IMR-90 (cell line): ENCODE measurements at regions not wholly inside any gene's neighbourhood (a gene's known extent, or its start where the extent isn't known, plus 50 kb on each side); places are given as distances from the start of the nearest gene placed in this dataset.

ENCODE experiments used
- ATAC-seq: fragments of 200-7000 bp; cut with Tn5 transposase; 2 replicates; pipeline ENCODE4 v1.9.1; 2020; ENCODE audit warnings: low read depth, mild to moderate bottlenecking, moderate library complexity
- BruUV-seq: library from RNA; stranded (reverse); fragments of 400-500 nt; replicated peaks from 2 replicates; lab custom pipeline; 2021; lab: Mats Ljungman, UMichigan
- CTCF ChIA-PET: fragments of 300-600 bp; formaldehyde crosslinking; extraction: SDS; loops from one replicate; lab custom pipeline; 2021; ENCODE audit warnings: antibody characterized with exemption; lab: Yijun Ruan, JAX
- POLR2A ChIA-PET: fragments of 300-600 bp; sonication (Branson Sonifier 250); formaldehyde crosslinking; loops from one replicate; lab custom pipeline; 2022; ENCODE audit warnings: antibody characterized with exemption; ENCODE audit not compliant: unreplicated experiment; lab: Charles Lee
- DNase-seq: peaks from one replicate; pipeline ENCODE4 v3.0.0; 2013
- H2AFZ ChIP-seq: replicated peaks from 2 replicates; pipeline ENCODE3; 2013; ENCODE audit warnings: low read length, mild to moderate bottlenecking; ENCODE audit not compliant: poor library complexity
- H2AK5ac ChIP-seq: 2 replicates; pipeline ENCODE4 v1.6.1; 2013; ENCODE audit warnings: low read depth, low read length, inconsistent platforms
- H2AK9ac ChIP-seq: replicated peaks from 2 replicates; pipeline ENCODE3; 2013; ENCODE audit warnings: mild to moderate bottlenecking, low read depth, low read length, moderate library complexity; ENCODE audit not compliant: poor library complexity
- H2BK120ac ChIP-seq: 2 replicates; pipeline ENCODE4 v1.6.1; 2013; ENCODE audit warnings: low read depth, low read length, inconsistent platforms
- H2BK15ac ChIP-seq: 3 replicates; pipeline ENCODE4 v1.6.1; 2013; ENCODE audit warnings: low read depth, low read length, inconsistent platforms
- H2BK20ac ChIP-seq: 2 replicates; pipeline ENCODE4 v1.6.1; 2013; ENCODE audit warnings: low read depth, mild to moderate bottlenecking, inconsistent platforms, low read length, moderate library complexity
- H2BK5ac ChIP-seq: 2 replicates; pipeline ENCODE4 v1.6.1; 2013; ENCODE audit warnings: mild to moderate bottlenecking, low read depth, low read length, inconsistent platforms; ENCODE audit not compliant: poor library complexity, severe bottlenecking
- H3K14ac ChIP-seq: replicated peaks from 2 replicates; pipeline ENCODE4 v1.6.1; 2013; ENCODE audit warnings: low read depth, low read length, inconsistent platforms
- H3K18ac ChIP-seq: 2 replicates; pipeline ENCODE4 v1.6.1; 2013; ENCODE audit warnings: low read depth, low read length, control low read depth
- H3K23ac ChIP-seq: 2 replicates; pipeline ENCODE4 v1.6.1; 2013; ENCODE audit warnings: low read depth, low read length, inconsistent platforms
- H3K27ac ChIP-seq: 2 replicates; pipeline ENCODE4 v1.5.1; 2013; ENCODE audit warnings: mild to moderate bottlenecking, control low read depth, low read length; ENCODE audit not compliant: insufficient read depth
- H3K27me3 ChIP-seq: 2 replicates; pipeline ENCODE4 v1.6.1; 2013; ENCODE audit warnings: low read length; ENCODE audit not compliant: control insufficient read depth, insufficient read depth
- H3K36me3 ChIP-seq: 2 replicates; pipeline ENCODE4 v1.6.1; 2013; ENCODE audit warnings: low read length, mixed read lengths; ENCODE audit not compliant: control insufficient read depth, insufficient read depth
- H3K4ac ChIP-seq: 2 replicates; pipeline ENCODE4 v1.6.1; 2013; ENCODE audit warnings: low read depth, low read length, inconsistent platforms
- H3K4me1 ChIP-seq: 2 replicates; pipeline ENCODE4 v1.6.1; 2013; ENCODE audit warnings: low read length, mixed read lengths; ENCODE audit not compliant: control insufficient read depth, insufficient read depth
- H3K4me2 ChIP-seq: 2 replicates; pipeline ENCODE4 v1.6.1; 2013; ENCODE audit warnings: low read depth, mild to moderate bottlenecking, control low read depth, low read length, moderate library complexity
- H3K4me3 ChIP-seq: 2 replicates; pipeline ENCODE4 v1.5.1; 2013; ENCODE audit warnings: low read depth, mild to moderate bottlenecking, control low read depth, low read length, moderate library complexity; ENCODE audit not compliant: insufficient read depth
- H3K56ac ChIP-seq: 2 replicates; pipeline ENCODE4 v1.6.1; 2013; ENCODE audit warnings: low read length, inconsistent platforms; ENCODE audit not compliant: insufficient read depth; ENCODE audit errors: extremely low read depth
- H3K79me1 ChIP-seq, 2 experiments: 2 replicates each; pipeline ENCODE4 v1.6.1; 2013; ENCODE audit warnings: low read length in 2 of 2, inconsistent platforms in 1 of 2, low read depth in 1 of 2
- H3K9ac ChIP-seq: 2 replicates; pipeline ENCODE4 v1.6.1; 2013; ENCODE audit warnings: low read depth, low read length, control low read depth
- H3K9me1 ChIP-seq: 2 replicates; pipeline ENCODE4 v1.6.1; 2013; ENCODE audit warnings: low read length, inconsistent platforms; ENCODE audit not compliant: insufficient read depth
- H3K9me3 ChIP-seq: 2 replicates; pipeline ENCODE4 v1.6.1; 2013; ENCODE audit warnings: low read length; ENCODE audit not compliant: control insufficient read depth, insufficient read depth
- H4K20me1 ChIP-seq: 2 replicates; pipeline ENCODE4 v1.6.1; 2013; ENCODE audit warnings: low read length, inconsistent platforms; ENCODE audit not compliant: insufficient read depth
- H4K5ac ChIP-seq: 2 replicates; pipeline ENCODE4 v1.6.1; 2013; ENCODE audit warnings: mild to moderate bottlenecking, low read depth, low read length, control low read depth
- H4K8ac ChIP-seq, 2 experiments: 2 replicates each; pipeline ENCODE4 v1.6.1; 2013; ENCODE audit warnings: low read depth in 2 of 2, low read length in 2 of 2, control low read depth in 1 of 2, inconsistent platforms in 1 of 2
- H4K91ac ChIP-seq: 2 replicates; pipeline ENCODE4 v1.6.1; 2013; ENCODE audit warnings: low read depth, low read length, inconsistent platforms; ENCODE audit not compliant: insufficient read depth
- BHLHE40 ChIP-seq: fragments of 150-350 bp; IDR thresholded peaks from 2 replicates; pipeline ENCODE4 v1.6.1; 2016; ENCODE audit warnings: mild to moderate bottlenecking, low read depth, low read length
- CEBPB ChIP-seq: IDR thresholded peaks from 2 replicates; pipeline ENCODE4 v1.6.1; 2012; ENCODE audit warnings: low read depth, low read length, improper control_type of control experiment
- CHD1 ChIP-seq: IDR thresholded peaks from 2 replicates; pipeline ENCODE4 v1.6.1; 2012; ENCODE audit warnings: low read depth, low read length, improper control_type of control experiment
- ELK1 ChIP-seq: fragments of 150-350 bp; IDR thresholded peaks from 2 replicates; pipeline ENCODE4 v1.6.1; 2016; ENCODE audit warnings: low read depth, mild to moderate bottlenecking, low read length, moderate library complexity, borderline replicate concordance
- FOS ChIP-seq: fragments of 150-350 bp; IDR thresholded peaks from 2 replicates; pipeline ENCODE4 v1.6.1; 2016; ENCODE audit warnings: low read depth, low read length
- MAFK ChIP-seq: IDR thresholded peaks from 2 replicates; pipeline ENCODE4 v1.6.1; 2012; ENCODE audit warnings: low read depth, low read length, improper control_type of control experiment
- MAZ ChIP-seq: IDR thresholded peaks from 2 replicates; pipeline ENCODE4 v1.6.1; 2012; ENCODE audit warnings: low read depth, mild to moderate bottlenecking, low read length, improper control_type of control experiment, moderate library complexity, borderline replicate concordance
- MXI1 ChIP-seq: IDR thresholded peaks from 2 replicates; pipeline ENCODE4 v1.6.1; 2012; ENCODE audit warnings: low read depth, mild to moderate bottlenecking, low read length, moderate library complexity, borderline replicate concordance
- NFE2L2 ChIP-seq: fragments of 150-350 bp; IDR thresholded peaks from 2 replicates; pipeline ENCODE4 v1.6.1; 2016; ENCODE audit warnings: low read depth, mild to moderate bottlenecking, low read length
- POLR2A ChIP-seq: IDR thresholded peaks from 2 replicates; pipeline ENCODE4 v1.6.1; 2012; ENCODE audit warnings: mild to moderate bottlenecking, low read depth, low read length
- RAD21 ChIP-seq: IDR thresholded peaks from 2 replicates; pipeline ENCODE4 v1.6.1; 2012; ENCODE audit warnings: low read length, improper control_type of control experiment
- RCOR1 ChIP-seq: IDR thresholded peaks from 2 replicates; pipeline ENCODE4 v1.6.1; 2012; ENCODE audit warnings: mild to moderate bottlenecking, low read length, improper control_type of control experiment; ENCODE audit not compliant: insufficient replicate concordance
- RFX5 ChIP-seq: IDR thresholded peaks from 2 replicates; pipeline ENCODE4 v1.8.0; 2012; ENCODE audit warnings: low read depth, mild to moderate bottlenecking, low read length, moderate library complexity
- SMC3 ChIP-seq: fragments of 150-350 bp; IDR thresholded peaks from 2 replicates; pipeline ENCODE4 v1.6.1; 2016; ENCODE audit warnings: low read depth, mild to moderate bottlenecking, antibody characterized with exemption, low read length, moderate library complexity
- USF2 ChIP-seq: fragments of 150-350 bp; IDR thresholded peaks from 2 replicates; pipeline ENCODE4 v1.6.1; 2017; ENCODE audit warnings: mild to moderate bottlenecking, antibody characterized with exemption, low read length, low read depth
- WGBS, 2 experiments: methylation state at CpG; one replicate each; pipeline versions ENCODE4 v1.1.5 to v1.1.7; 2013; ENCODE audit warnings: missing lambda C conversion rate in 2 of 2; ENCODE audit not compliant: insufficient read length in 1 of 2; ENCODE audit errors: extremely low coverage in 2 of 2; 5-methylcytosine and 5-hydroxymethylcytosine counted together
- dilution Hi-C: fragments of 300-500 bp; cut with HindIII; formaldehyde crosslinking; loops from one replicate; pipeline ENCODE4 v1.14.3; 2018; ENCODE audit warnings: low sequenced_read_pairs; ENCODE audit not compliant: unreplicated experiment
- in situ Hi-C: fragments of 300-500 bp; cut with MboI; formaldehyde crosslinking; loops from 3 replicates; pipeline ENCODE4 v1.14.3; 2019; ENCODE audit warnings: low sequenced_read_pairs, inconsistent platforms, mixed read lengths
- intact Hi-C: fragments of 100-400 bp; cut with micrococcal nuclease; formaldehyde crosslinking; loops from 2 replicates; pipeline ENCODE4 v1.10.0; 2022
- TF ChIP-seq, protein P1 (sequence below): conservative IDR thresholded peaks from 2 replicates; pipeline ENCODE4 v1.5.1; 2012; ENCODE audit warnings: mild to moderate bottlenecking, low read depth, low read length, improper control_type of control experiment

GRCh38 chr19:28990522-28990921, 222.4 kb downstream of the UQCRFS1 start:
- POLR2A ChIA-PET: no interaction called here
- H2AK5ac ChIP-seq: no peak overlapping the region
- H4K20me1 ChIP-seq: no peaks in the 10 kb centered on the region
- H3K79me1 ChIP-seq: no peaks in the 10 kb centered on the region
- H4K91ac ChIP-seq: no peak overlapping the region
- no peak overlapping the region for H4K5ac ChIP-seq
- H3K23ac ChIP-seq: no peak overlapping the region
- H3K56ac ChIP-seq: no peak overlapping the region
- H3K9ac ChIP-seq: no peak overlapping the region
- H3K4ac ChIP-seq: no peak overlapping the region
- no peak overlapping the region for H4K8ac ChIP-seq
- in situ Hi-C loops (loop anchor here (25.0 kb wide), 1 partner anchor 253 kb away; no protein-coding TSS in a partner anchor), dilution Hi-C loops (no loop called here), intact Hi-C loops (no loop called here)
- WGBS, 2 experiments: 17% methylated on average over 1 of the region's 5 CpGs; no CpG with 5 or more reads in 1 of the 2 experiments
- no peak for ATAC-seq
- no peaks in the 10 kb centered on the region; the same call in 1 of the 2 replicates for H3K27me3 ChIP-seq
- H3K18ac ChIP-seq: no peak overlapping the region
- DNase-seq: no peak
- peaks cover 6% of the 10 kb centered on the region; the same call in 1 of the 2 replicates for H3K9me3 ChIP-seq
- H3K4me3 ChIP-seq: no peak overlapping the region
- TF ChIP-seq RCOR1: no peak
- TF ChIP-seq MAFK: no peak
- TF ChIP-seq USF2: no peak
- TF ChIP-seq FOS: no peak
- no peak for TF ChIP-seq BHLHE40
- TF ChIP-seq, protein P1, sequence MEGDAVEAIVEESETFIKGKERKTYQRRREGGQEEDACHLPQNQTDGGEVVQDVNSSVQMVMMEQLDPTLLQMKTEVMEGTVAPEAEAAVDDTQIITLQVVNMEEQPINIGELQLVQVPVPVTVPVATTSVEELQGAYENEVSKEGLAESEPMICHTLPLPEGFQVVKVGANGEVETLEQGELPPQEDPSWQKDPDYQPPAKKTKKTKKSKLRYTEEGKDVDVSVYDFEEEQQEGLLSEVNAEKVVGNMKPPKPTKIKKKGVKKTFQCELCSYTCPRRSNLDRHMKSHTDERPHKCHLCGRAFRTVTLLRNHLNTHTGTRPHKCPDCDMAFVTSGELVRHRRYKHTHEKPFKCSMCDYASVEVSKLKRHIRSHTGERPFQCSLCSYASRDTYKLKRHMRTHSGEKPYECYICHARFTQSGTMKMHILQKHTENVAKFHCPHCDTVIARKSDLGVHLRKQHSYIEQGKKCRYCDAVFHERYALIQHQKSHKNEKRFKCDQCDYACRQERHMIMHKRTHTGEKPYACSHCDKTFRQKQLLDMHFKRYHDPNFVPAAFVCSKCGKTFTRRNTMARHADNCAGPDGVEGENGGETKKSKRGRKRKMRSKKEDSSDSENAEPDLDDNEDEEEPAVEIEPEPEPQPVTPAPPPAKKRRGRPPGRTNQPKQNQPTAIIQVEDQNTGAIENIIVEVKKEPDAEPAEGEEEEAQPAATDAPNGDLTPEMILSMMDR: no peak
- no peak for TF ChIP-seq POLR2A
- TF ChIP-seq CEBPB: no peak
- TF ChIP-seq MAZ: no peak
- TF ChIP-seq SMC3: no peak
- TF ChIP-seq MXI1: no peak
- TF ChIP-seq NFE2L2: no peak
- TF ChIP-seq RAD21: no peak
- no peak for TF ChIP-seq ELK1
- no peak for TF ChIP-seq RFX5
- no peak for TF ChIP-seq CHD1
- H2BK15ac ChIP-seq: no peak overlapping the region
- no peak overlapping the region for H3K4me2 ChIP-seq
- H3K4me1 ChIP-seq: no peaks in the 10 kb centered on the region
- CTCF ChIA-PET: no interaction called here
- no peaks in the 10 kb centered on the region for H3K9me1 ChIP-seq
- H2BK20ac ChIP-seq: no peak overlapping the region
- no peak overlapping the region for H3K27ac ChIP-seq
- no TSS peak for BruUV-seq
- H2BK120ac ChIP-seq: no peak overlapping the region
- no peak overlapping the region for H3K14ac ChIP-seq
- H2AFZ ChIP-seq: peak overlapping the region; percentile 63
- H3K36me3 ChIP-seq: no peaks in the 10 kb centered on the region
- no peak overlapping the region for H2AK9ac ChIP-seq
- no peak overlapping the region for H2BK5ac ChIP-seq
